ENCODE measurements at regions not wholly inside any gene's neighbourhood (a gene's known extent, or its start where the extent isn't known, plus 50 kb on each side); places are given as distances from the start of the nearest gene placed in this dataset.

- H3K4me1 Mint-ChIP-seq: peaks cover 24% of the 10 kb centered on the region
- intact Hi-C loops (cut with micrococcal nuclease): no loop called here
- H3K36me3 Mint-ChIP-seq (ENCODE audit: low read depth): no peaks in the 10 kb centered on the region
- H3K9me3 Mint-ChIP-seq: no peaks in the 10 kb centered on the region
- H3K27ac Mint-ChIP-seq: no peak overlapping the region
- H3K27me3 Mint-ChIP-seq: no peaks in the 10 kb centered on the region
- no peak overlapping the region for H3K4me3 Mint-ChIP-seq
- no peak for DNase-seq
These were observed 215.1 kb upstream of the FGGY start for GRCh38 chr1:59081795-59082194.

- no peak for DNase-seq
- intact Hi-C loops (cut with micrococcal nuclease): no loop called here
- H3K4me3 Mint-ChIP-seq: no peak overlapping the region
- no peaks in the 10 kb centered on the region for H3K27me3 Mint-ChIP-seq
- H3K4me1 Mint-ChIP-seq: peaks cover 22% of the 10 kb centered on the region
- peaks cover 7% of the 10 kb centered on the region for H3K9me3 Mint-ChIP-seq
- no peaks in the 10 kb centered on the region for H3K36me3 Mint-ChIP-seq (ENCODE audit: low read depth)
- peak overlapping the region; percentile 39 for H3K27ac Mint-ChIP-seq
These were observed 212.7 kb upstream of the FGGY start for GRCh38 chr1:59083946-59084865.

DNA sequence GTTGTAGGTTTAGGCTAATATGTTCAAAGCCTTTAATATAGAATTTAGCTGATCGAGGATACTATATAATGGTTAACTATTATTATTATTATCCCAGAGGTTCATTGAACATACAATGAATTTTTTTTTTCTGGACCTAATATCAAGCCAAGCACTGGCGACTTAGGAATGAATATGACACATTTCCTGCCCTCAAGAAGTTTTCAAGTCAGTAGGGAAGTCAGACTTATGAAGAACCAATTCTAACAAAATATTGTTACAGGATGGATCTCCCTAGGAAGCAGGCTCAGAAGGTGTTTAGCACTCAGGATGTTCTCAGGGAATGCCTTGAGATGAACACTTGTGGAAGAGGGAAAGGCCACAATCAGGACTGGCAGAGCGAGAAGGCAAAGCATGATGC lies 211.8 kb upstream of the FGGY start:
- no peaks in the 10 kb centered on the region for H3K36me3 Mint-ChIP-seq (ENCODE audit: low read depth)
- H3K9me3 Mint-ChIP-seq: peaks cover 11% of the 10 kb centered on the region
- H3K4me3 Mint-ChIP-seq: no peak overlapping the region
- H3K27me3 Mint-ChIP-seq: peaks cover 2% of the 10 kb centered on the region
- DNase-seq: no peak
- peaks cover 13% of the 10 kb centered on the region for H3K4me1 Mint-ChIP-seq
- H3K27ac Mint-ChIP-seq: no peak overlapping the region
- intact Hi-C loops (cut with micrococcal nuclease): no loop called here

DNA sequence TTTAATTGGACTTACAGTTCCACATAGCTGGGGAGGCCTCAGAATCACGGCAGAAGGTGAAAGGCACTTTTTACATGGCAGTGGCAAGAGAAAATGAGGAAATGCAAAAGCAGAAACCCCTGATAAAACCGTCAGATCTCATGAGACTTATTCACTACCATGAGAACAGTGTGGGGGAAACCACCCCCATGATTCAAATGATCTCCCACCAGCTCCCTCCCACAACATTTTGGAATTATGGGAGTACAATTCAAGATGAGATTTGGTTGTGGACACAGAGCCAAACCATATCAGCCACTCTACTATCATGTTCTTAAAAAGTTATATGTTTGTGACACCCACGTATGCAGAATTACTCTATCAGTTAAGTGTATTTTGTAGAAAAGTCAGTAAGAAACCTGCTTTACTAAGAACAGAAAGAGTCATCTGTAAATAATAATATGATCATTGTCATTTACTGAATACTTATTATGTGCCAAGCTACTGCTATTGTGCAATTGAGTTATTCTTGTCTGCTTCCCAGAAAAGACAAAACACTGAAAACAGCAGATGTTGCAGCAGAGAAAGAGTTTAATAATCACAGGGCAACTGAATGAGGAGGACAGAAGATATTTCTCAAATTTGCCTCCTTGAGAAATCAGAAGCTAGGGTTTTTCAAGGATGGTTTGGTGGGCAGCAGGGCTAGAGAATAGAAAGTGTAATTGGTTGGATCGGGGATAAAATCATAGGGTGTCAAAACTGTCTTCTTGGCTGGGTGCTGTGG lies 207.7 kb upstream of the FGGY start:
- peaks cover 7% of the 10 kb centered on the region for H3K4me1 Mint-ChIP-seq
- no peak overlapping the region for H3K4me3 Mint-ChIP-seq
- peaks cover 5% of the 10 kb centered on the region for H3K27me3 Mint-ChIP-seq
- intact Hi-C loops (cut with micrococcal nuclease): no loop called here
- peaks cover 26% of the 10 kb centered on the region for H3K9me3 Mint-ChIP-seq
- no peaks in the 10 kb centered on the region for H3K36me3 Mint-ChIP-seq (ENCODE audit: low read depth)
- DNase-seq: no peak
- no peak overlapping the region for H3K27ac Mint-ChIP-seq

GRCh38 chr1:59089922-59090457 lies 206.9 kb upstream of the FGGY start:
- Mint-ChIP-seq H3K4me3 (no peak overlapping the region), H3K27me3 (peaks cover 5% of the 10 kb centered on the region), H3K27ac (no peak overlapping the region), H3K36me3 (ENCODE audit: low read depth) (no peaks in the 10 kb centered on the region), H3K4me1 (peaks cover 2% of the 10 kb centered on the region), H3K9me3 (peaks cover 26% of the 10 kb centered on the region)
- intact Hi-C loops (cut with micrococcal nuclease): no loop called here
- no peak for DNase-seq

- H3K4me1 Mint-ChIP-seq: peaks cover 4% of the 10 kb centered on the region
- H3K9me3 Mint-ChIP-seq: peaks cover 29% of the 10 kb centered on the region
- H3K27me3 Mint-ChIP-seq: peaks cover 5% of the 10 kb centered on the region
- intact Hi-C loops (cut with micrococcal nuclease): no loop called here
- no peak overlapping the region for H3K4me3 Mint-ChIP-seq
- no peak for DNase-seq
- no peak overlapping the region for H3K27ac Mint-ChIP-seq
- H3K36me3 Mint-ChIP-seq (ENCODE audit: low read depth): no peaks in the 10 kb centered on the region
These were observed 204.8 kb upstream of the FGGY start for GRCh38 chr1:59092126-59092525.

GRCh38 chr1:59094001-59094400 lies 202.9 kb upstream of the FGGY start:
- peaks cover 4% of the 10 kb centered on the region for H3K4me1 Mint-ChIP-seq
- peaks cover 28% of the 10 kb centered on the region for H3K9me3 Mint-ChIP-seq
- peak overlapping the region; percentile 1 for H3K27ac Mint-ChIP-seq
- intact Hi-C loops (cut with micrococcal nuclease): no loop called here
- H3K4me3 Mint-ChIP-seq: no peak overlapping the region
- H3K27me3 Mint-ChIP-seq: peaks cover 7% of the 10 kb centered on the region
- no peaks in the 10 kb centered on the region for H3K36me3 Mint-ChIP-seq (ENCODE audit: low read depth)
- DNase-seq: no peak

GRCh38 chr1:59096501-59096900 lies 200.4 kb upstream of the FGGY start:
- peaks cover 25% of the 10 kb centered on the region for H3K9me3 Mint-ChIP-seq
- no peak overlapping the region for H3K4me3 Mint-ChIP-seq
- DNase-seq: no peak
- no peak overlapping the region for H3K27ac Mint-ChIP-seq
- no peaks in the 10 kb centered on the region for H3K36me3 Mint-ChIP-seq (ENCODE audit: low read depth)
- peaks cover 4% of the 10 kb centered on the region for H3K4me1 Mint-ChIP-seq
- intact Hi-C loops (cut with micrococcal nuclease): no loop called here
- peaks cover 5% of the 10 kb centered on the region for H3K27me3 Mint-ChIP-seq

- intact Hi-C loops (cut with micrococcal nuclease): no loop called here
- no peak overlapping the region for H3K27ac Mint-ChIP-seq
- peaks cover 22% of the 10 kb centered on the region for H3K9me3 Mint-ChIP-seq
- peaks cover 5% of the 10 kb centered on the region for H3K27me3 Mint-ChIP-seq
- no peaks in the 10 kb centered on the region for H3K36me3 Mint-ChIP-seq (ENCODE audit: low read depth)
- no peak overlapping the region for H3K4me3 Mint-ChIP-seq
- peaks cover 3% of the 10 kb centered on the region for H3K4me1 Mint-ChIP-seq
- no peak for DNase-seq
These were observed 198.2 kb upstream of the FGGY start for GRCh38 chr1:59098655-59099054.

DNA sequence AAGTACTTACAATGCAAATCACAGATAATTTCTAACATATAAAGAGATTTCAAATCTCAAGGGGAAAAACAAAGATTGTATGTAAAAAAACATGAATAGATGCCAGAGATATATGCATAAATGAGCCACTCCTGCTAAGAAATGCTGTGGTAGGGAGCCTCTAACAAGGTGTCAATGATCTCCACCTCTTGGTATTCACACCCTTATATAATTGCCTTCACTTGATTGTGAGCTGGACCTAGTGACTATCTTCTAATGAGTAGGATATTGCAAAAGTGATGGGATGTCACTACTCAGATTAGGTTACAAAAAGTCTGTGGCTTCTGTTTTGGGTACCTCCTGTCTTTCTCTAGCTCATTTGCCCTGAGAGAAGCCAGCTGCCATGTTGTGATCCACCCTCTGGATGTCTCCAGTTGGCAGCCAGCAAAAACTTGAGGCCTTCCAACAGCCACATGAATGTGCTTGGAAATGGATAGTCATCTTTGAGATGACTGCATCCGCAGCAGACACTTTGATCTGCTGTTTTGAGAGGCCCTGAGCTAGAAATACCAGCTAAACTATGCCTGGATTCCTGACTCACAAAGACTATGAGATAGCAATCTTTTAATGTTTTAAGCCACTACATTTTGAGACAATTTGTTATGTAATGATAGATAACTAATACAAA lies 196.1 kb upstream of the FGGY start:
- DNase-seq: no peak
- H3K27me3 Mint-ChIP-seq: peaks cover 5% of the 10 kb centered on the region
- intact Hi-C loops (cut with micrococcal nuclease): no loop called here
- H3K4me1 Mint-ChIP-seq: peaks cover 2% of the 10 kb centered on the region
- H3K27ac Mint-ChIP-seq: no peak overlapping the region
- H3K9me3 Mint-ChIP-seq: peaks cover 17% of the 10 kb centered on the region
- H3K4me3 Mint-ChIP-seq: no peak overlapping the region
- H3K36me3 Mint-ChIP-seq (ENCODE audit: low read depth): no peaks in the 10 kb centered on the region

GRCh38 chr1:59101518-59101917 lies 195.4 kb upstream of the FGGY start:
- DNase-seq: no peak
- Mint-ChIP-seq H3K27me3 (peaks cover 5% of the 10 kb centered on the region), H3K27ac (no peak overlapping the region), H3K4me1 (peaks cover 2% of the 10 kb centered on the region), H3K9me3 (peaks cover 17% of the 10 kb centered on the region), H3K4me3 (no peak overlapping the region), H3K36me3 (ENCODE audit: low read depth) (no peaks in the 10 kb centered on the region)
- intact Hi-C loops (cut with micrococcal nuclease): no loop called here

DNA sequence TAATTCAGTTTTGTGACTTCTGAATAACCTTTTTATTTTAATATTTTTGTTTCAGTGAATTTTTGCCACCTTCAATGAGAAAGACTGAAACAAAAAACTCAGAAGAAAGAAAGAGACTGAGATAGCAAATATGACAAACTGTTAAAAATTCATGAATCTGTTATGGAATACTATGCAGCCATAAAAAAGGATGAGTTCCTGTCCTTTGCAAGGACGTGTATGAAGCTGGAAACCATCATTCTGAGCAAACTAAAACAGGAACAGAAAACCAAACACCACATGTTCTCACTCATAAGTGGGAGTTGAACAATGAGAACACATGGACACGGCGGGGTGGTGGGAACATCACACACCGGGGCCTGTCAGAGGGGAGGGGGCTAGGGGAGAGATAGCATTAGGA lies 193.4 kb upstream of the FGGY start:
- Mint-ChIP-seq H3K9me3 (peaks cover 10% of the 10 kb centered on the region), H3K36me3 (ENCODE audit: low read depth) (no peaks in the 10 kb centered on the region), H3K27ac (no peak overlapping the region)

GRCh38 chr1:59104191-59104760 lies 192.6 kb upstream of the FGGY start:
- no peak for DNase-seq
- Mint-ChIP-seq H3K9me3 (peaks cover 10% of the 10 kb centered on the region), H3K4me3 (no peak overlapping the region), H3K4me1 (no peaks in the 10 kb centered on the region), H3K27ac (no peak overlapping the region), H3K27me3 (no peaks in the 10 kb centered on the region), H3K36me3 (ENCODE audit: low read depth) (no peaks in the 10 kb centered on the region)
- intact Hi-C loops (cut with micrococcal nuclease): no loop called here

More for the DNA sequence above, 193.4 kb upstream of the FGGY start:
- intact Hi-C loops (cut with micrococcal nuclease): no loop called here
- Mint-ChIP-seq H3K4me1 (no peaks in the 10 kb centered on the region), H3K4me3 (no peak overlapping the region), H3K27me3 (peaks cover 3% of the 10 kb centered on the region)
- no peak for DNase-seq
